Neural progenitor cell (in vitro differentiated cells): ENCODE measurements at regions not wholly inside any gene's neighbourhood (a gene's known extent, or its start where the extent isn't known, plus 50 kb on each side); places are given as distances from the start of the nearest gene placed in this dataset.

Experiments used
- CTCF ChIP-seq: fragments of 200-600 bp; sonication (generic); IDR thresholded peaks from 2 replicates; pipeline ENCODE4 v1.5.1; 2017; ENCODE audit warnings: antibody characterized with exemption, mild to moderate bottlenecking
- EZH2 ChIP-seq: fragments of 200-600 bp; sonication (generic); IDR thresholded peaks from 2 replicates; pipeline ENCODE4 v1.6.1; 2017; ENCODE audit warnings: antibody characterized with exemption, mild to moderate bottlenecking, moderate library complexity
- EZH2phosphoT487 ChIP-seq: fragments of 200-600 bp; sonication (generic); IDR thresholded peaks from 2 replicates; pipeline ENCODE4 v1.6.1; 2017; ENCODE audit warnings: antibody characterized with exemption

- no peak for TF ChIP-seq EZH2
- no peak for TF ChIP-seq CTCF
- no peak for TF ChIP-seq EZH2phosphoT487
These were observed 178.5 kb downstream of the SHOX start for GRCh38 chrX:809081-809480.
